DMS 273 (cell line): ENCODE measurements at regions not wholly inside any gene's neighbourhood (a gene's known extent, or its start where the extent isn't known, plus 50 kb on each side); places are given as distances from the start of the nearest gene placed in this dataset.

Experiments
- DNase-seq: peaks from one replicate; lab custom pipeline; 2025; ENCODE audit not compliant: unreplicated experiment; lab: John Stamatoyannopoulos, UW

DNA sequence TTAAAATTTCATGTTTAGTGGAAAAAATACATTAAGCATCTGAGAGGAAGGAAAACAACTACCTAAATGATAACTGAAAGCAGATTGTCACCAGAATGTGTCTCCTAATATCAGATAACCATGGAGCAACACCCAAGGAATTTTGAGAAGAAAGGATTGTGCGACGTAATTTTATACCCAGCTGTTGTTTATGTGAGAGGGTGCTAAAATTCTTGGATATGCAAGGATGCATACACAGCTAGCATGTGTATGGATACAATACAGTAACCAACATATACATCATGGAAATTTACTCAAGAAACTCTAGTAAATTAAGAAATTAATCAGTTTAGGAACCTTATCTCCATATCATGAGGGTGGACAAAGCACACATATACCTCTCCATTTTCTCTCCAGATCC is 290.9 kb downstream of the HS3ST3A1 start:
- no peak for DNase-seq

DNA sequence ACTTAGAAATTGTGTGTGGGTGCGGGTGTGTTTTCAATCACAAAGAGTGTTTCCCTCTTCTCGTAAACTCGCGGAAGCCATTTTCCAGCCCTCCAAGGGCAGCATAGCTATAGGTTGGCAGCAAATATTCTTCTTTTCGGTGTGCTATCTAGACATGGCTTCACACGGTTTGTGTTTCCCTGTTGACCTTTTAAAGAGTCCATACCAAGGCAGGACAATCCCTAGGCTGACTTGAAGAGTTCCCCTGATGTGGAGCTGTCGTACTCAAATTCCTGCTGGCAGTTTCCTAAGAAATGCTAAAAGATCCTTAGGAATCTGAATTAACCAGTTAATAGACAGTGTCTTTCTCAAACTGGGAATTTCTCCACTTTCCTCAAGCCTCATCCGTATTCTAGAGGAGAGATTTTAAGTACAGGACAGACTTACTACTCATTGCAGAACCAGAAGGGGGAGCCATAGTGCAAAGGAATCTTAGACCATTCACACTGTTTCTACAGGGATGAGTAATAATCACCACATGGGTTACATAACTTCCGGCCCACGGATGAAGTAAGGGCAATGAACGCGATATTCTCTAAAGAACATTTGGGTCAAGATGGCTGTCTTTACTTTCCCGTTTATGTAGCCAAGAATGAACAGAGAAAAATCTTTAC is 288.6 kb upstream of the ELAC2 start:
- DNase-seq = peak; percentile 41

DNA sequence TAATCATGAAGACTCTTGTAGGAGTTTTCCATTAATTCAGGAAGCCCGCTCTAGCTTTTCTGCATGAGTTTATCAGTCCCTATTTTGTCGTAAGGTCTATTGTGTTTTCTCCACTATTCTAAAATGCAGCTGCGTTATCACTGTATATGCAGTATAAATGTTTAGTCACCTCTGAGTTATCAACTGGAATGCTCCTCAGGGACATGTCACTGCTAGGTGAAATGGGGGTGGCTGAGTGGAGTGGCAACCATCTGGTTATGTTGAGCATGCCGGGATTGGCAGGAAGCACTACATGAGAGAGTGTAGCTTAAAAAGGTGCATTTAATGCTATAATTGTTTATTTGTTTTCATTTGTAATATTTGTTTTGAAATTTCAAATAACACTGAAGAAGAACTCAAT is 285.2 kb upstream of the ELAC2 start:
- no peak for DNase-seq

DNA sequence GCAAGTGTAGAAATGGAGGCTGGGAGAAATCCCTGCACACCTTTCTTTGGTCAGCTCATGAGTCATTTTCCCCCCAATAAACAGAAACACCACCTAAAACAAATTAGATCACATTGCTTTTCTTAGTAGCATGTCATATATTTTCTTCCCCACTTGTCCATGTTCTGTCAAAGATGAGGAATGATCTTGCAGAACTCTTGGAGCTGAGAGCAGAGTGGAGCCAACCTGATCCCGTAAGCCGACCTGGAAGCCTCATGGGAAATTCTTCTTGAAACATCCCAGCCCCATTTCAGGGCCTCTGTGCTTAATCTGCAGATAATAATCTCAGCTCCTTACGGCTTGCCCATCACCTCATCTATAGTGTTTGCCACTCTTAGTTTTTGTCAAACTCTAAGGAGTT is 284.6 kb upstream of the ELAC2 start:
- no peak for DNase-seq

DNA sequence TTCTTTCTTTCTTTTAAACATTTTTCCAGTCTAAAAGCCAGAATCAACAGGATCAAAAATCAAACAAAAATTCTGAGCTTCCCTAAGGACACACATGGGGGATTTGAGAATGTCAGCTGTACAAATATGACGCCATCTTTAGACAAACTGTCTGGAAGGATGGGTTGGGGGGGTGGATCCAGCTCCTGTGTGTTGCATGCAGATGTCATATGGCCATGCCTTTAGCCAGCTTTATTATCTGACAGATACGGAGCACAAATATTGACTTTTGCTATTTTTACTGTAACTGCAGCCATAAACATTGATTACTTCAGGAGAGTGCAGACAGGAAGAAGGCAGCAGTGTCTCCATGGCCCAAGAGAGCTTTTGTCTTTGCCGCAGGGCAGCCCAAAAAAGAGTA is 279.4 kb upstream of the ELAC2 start:
- no peak for DNase-seq

DNA sequence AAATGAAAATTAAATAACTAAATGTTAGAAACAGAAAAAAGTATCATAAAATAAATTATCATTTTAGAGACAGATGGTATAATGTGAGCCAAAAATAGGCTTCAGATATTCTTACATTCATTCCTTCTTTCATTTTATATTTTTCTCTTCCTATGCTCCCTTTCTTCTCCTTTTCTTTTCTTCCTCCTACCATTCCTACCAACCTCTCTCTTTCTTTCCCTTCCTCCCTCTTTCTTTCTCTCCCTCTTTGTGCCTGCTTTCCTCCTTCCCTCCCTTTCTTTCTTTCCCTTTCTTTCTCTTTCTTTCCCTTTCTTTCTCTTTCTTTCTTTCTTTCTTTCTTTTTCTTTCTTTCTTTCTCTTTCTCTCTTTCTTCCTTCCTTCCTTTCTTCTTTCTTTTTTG is 275.6 kb upstream of the ELAC2 start:
- DNase-seq = no peak

DNA sequence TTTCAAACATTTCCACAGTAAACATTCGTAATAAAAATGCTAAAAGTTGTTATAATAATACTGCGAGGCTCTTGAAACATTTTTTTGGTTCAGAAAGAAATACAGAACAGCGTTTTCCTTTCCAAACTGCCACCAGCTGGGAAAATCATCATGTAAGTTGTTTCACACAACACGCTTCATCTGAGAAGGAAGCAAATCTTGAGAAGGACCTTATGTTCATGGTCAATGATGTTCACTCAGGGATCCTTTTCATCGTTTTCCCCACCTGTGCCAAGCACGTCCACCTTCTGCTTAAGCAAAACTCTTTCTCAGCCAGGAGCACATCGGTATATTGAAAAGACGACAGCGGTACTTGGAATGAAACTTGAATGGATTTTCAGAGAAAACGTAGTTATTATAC is 274.5 kb upstream of the ELAC2 start:
- DNase-seq = no peak

DNA sequence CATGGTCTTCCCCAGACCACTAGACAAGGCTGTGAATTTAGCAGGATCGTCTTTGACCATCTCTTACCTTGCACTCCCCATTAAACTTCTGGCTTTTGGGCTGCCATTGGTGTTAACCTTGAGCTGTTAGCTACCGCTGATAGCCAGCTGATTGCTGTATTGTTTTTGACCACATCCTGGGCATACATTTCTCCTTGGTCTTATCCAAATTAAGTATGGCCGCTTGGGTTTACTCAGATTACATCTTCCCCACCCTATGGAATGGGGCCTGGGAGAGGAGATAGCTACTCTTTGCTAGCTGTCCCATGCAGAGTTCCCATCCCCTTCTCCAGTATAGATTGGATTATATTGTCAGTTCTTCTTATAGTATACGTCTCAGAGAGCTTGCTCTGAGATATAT is 270.4 kb upstream of the ELAC2 start:
- no peak for DNase-seq

DNA sequence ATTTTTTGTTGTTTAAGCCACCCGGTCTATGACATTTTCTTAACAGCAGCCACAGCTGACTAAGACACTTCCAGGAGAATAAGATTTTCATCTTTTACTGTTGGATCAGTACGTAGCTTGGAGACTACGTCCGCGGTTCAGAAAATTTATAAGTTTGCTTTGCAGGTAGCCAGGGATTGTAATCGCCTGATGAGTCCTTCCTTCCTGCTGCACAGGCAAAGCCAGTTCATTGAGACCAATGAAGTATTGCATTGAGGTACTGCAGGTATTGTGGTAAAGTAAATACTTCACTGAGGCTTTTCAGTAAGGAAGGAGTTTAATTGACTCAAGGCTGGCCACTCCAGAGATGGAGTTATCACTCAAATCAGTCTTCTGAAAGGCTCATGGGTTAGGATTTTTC is 269.4 kb upstream of the ELAC2 start:
- DNase-seq = no peak

DNA sequence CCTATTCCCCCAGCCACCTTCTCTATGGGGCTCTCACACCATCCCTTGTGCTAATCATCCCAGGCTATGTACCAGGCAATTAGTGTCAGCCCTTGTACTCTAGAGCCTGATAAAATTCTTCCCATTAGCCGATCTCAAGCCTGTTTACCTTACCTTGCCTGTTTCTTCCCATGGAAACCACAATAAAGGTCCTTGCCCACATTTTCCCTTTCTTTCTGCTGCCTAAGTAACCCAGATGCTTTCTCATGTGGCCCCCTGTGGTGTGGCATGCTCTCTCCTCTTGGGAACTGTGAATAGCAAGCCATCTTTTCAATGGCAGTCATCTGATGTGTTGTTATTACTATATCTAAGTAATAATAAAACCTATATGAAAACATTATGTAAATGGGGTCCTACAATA is 265.8 kb upstream of the ELAC2 start:
- DNase-seq = no peak

DNA sequence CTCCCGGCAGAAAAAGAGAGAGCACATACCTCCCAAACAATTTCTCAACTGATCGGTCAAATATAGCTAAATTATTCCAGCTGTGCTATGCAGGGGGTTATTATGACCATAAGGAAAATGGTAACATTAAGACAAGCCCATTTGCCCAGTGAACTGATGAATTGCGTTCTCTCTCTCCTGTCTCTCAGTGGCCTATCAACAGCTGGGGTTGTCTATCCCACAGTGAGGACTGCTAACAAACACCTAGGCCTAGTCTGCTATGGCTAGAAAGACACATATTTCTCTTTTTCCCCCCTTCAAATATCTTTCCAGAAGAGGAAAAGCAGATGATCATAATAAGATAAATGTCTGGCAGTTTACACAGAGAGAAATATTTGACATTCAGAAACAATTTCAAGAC is 263.8 kb upstream of the ELAC2 start:
- no peak for DNase-seq

DNA sequence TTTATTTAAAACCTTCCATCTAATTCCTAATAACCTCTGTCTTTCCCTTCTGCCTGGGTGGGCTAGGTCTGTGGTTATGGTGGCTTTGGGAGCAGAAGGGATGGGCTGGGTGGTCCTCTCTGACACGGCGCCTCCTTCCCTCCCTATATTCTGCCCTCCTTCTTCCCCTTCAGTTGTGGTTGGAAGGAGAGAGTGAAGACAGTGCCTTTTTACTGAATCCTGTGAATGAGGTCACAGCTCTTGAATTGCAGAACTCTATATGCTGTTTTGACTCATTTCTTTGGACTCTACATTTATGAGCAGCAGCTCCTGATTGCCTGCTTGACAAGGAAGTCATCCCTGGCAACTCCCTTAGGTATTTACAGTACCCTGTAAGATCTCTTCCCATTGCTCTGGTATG is 256.0 kb upstream of the ELAC2 start:
- DNase-seq = no peak

DNA sequence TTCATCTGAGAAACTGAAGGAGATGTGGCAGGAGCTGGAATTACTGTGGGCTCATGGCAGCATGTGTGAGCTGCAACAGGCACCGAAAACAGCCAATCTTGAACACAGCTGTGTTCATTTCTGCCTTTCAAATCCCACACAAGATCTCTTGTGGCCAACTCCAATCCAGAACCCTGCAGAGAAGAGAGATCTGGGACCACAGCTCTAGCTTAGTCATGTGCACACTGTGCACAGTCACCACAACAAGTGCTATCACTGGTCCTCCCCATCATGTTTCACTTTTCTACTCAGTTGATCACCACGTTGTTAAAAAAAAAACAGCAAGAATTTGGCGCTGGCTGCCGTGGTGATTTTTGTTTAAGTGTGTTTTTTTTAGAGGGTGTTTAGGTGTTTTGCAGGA is 254.5 kb upstream of the ELAC2 start:
- no peak for DNase-seq

DNA sequence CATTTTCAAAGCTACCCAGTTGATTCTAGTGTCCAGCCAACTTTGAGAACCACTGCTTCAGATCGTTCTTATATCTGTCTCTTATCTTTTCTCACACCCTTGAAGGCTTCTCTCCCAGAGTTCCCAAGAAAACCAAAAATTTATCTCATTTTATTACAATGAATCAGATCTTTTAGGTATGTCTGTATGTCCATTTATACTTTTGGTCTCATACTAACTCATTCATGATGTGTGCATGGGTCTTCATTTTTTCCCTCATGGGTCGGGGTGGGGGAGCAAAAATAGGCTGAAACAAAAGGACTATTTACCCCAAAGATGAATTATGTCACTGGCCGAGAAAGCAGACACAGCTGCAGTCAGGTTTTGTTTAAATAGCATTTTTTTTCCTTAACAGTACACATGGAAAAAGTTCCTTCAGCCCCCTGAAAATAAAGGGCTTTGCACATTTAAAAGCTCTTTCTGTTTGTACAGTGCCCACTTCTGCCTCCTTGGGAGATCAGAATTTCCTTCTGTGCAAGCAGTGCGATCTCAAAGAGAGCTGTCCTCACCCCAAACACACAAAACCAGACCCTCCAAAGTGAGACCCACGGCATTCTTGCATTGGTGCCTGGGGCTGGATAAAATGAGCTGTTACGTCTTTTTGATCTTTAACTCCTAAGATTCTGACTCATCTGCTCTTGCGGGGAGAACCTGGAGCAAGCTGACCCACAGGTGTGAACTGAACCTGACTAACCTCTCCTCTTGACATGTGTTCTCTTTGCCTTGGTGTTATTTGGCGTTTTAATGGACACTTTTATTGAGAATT is 251.2 kb upstream of the ELAC2 start:
- no peak for DNase-seq

DNA sequence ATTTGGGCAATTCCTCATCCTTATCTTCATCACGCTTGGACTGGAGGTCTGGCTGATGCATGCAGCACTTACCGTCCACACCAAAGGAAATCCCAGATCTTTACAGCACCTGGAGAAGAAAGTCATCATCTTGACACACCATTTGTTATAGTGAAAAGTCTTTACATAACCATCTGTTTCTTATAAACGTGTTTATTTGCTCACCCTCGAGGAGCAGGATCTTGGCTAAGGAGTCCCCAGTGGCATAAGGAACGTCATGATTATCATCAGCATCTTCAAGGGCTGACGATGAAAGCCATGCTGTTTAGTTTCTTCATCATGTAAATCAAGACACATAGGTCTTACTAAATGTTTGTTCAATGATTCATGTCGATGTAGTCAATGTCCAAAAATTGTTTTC is 248.8 kb upstream of the ELAC2 start:
- DNase-seq = no peak

DNA sequence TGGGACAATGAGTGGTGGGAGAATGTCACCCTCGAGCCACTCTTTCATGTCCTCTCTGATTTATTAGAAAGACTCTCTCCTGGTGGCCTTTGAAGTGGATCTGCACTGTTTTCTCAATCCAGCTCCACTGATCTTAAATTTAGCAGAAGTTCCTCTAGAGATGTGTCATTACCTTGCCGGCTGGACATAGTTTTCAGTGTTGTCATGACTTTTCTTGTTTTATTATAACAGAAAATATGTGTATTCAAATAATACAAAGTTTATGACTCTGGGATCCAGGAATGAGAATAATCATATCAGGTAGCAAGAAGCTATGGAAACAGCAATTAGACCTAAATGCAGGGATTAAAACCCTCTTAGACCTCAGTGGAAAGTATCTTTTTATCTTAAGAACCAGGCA is 247.5 kb upstream of the ELAC2 start:
- no peak for DNase-seq

DNA sequence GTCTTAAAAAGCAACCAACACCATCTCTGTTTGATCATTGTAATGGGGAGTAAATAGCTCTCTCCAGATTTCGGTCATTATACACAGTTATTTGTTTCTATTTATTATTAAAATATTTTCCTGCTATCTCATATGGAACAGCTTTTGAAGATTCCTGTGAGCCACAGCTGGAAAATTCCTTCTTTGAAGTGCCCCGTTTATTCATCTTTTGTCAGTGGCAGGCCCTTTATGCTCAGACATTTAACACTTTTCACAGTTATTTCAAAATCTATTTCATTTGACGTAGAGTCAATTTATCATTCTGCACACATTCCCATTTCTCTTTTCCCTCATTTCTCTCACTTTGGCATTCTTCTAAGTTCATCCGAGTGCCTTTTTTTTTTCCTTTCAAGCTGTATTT is 245.9 kb upstream of the ELAC2 start:
- DNase-seq = no peak

DNA sequence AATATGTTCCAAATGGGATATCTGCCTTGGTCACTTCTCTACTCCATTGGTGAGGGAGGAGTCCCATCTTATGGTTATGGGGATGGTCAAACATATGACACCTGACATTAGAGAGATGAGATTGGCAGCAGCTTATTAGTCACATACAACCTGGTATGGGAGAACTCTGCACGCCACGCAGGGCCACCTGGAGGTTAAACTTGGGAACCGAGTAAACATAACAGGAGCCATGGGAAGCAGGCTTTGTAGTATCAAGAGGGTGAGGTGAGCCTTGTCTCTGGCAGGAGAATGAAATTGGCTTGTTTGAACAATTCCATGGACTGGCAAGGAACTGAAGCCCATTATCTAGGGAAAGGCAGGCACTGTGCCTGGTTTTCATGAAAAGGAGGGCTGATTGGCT is 238.7 kb upstream of the ELAC2 start:
- no peak for DNase-seq

DNA sequence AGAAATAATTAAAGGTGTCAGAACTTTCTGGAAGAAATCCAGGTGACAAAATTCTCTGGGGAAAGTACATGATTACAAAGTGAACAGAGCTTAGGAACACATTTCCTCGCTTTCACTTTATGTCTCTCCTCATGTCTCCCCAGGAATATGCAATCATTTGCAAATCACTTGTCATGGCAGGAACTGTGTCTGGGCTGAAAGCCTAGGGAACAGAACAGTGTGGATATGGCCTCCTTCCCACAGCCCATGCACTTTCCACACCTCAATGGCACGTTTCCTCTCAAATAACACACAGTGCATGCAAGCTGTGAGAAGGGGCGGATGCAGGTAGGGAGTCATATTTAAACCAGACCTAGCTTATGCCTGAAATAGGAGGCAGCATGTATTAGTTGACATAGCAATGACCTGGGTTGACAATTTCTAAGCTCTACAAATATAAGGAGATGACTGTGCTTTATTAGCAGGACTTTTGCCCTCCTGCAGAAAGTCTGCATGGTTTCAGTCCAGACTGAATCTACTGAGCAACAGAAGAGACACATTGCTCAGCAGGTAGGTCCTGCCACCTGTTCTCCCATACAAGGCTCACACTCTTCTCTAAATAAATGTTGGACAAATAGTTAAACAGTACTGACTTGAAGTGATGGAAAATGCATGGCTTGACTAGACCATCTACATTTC is 236.0 kb upstream of the ELAC2 start:
- DNase-seq = no peak

DNA sequence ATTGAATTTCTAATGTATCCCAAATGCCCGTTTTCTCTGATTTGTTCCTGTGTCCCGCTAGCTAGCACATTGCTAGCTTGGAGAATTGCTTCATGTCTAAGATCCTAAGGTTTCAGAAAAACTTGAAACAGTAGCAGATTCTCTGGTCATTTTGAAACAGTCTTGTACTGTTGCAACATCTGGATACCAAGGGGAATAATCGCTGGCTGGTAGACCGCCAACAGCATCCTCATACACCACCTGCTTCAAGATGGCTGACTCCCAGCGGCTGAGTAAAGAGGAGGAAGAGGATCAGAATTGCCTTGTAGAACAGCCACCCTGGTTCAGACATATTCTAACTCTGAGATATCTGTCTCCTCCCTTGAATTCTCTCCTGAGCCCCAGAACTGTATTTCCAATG is 226.7 kb upstream of the ELAC2 start:
- peak; percentile 22 for DNase-seq

DNA sequence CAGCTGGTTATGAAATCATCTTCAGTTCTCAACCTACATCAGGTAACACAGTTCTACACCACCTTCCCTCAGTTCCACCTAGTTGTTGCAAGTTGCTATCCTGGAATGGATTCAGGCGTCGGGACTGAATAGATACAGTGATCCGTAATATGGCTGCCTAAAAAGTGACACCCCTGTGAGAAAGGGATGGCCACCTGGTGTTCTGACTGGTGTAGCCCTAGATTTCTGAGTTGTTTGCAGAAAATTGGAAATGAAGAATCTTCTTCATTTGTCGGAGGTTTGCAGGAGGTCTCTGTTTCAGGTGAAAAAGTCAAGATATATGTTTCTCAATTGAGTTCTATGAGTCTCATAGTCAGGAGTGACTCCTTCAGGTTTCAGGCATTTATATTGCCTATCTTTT is 225.8 kb upstream of the ELAC2 start:
- no peak for DNase-seq

DNA sequence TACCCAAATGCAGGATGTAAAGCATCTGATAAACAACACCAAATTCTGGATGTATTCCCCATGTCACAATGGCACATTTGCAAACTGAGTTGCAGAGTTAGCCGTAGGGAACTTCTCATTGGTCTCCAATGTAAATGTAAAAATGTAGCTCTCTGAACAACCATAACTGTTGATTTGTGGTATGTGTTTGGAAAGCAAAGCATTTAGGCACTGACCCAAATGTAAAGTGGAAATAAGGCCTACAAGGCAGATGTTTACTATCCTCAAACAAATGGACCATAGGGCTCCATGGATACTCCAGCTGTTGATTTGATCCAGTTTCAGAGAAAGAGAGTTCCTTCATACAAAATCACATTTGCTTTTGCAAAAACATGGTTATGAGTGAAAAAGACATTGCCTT is 223.0 kb upstream of the ELAC2 start:
- no peak for DNase-seq
